ENCODE measurements at regions not wholly inside any gene's neighbourhood (a gene's known extent, or its start where the extent isn't known, plus 50 kb on each side); places are given as distances from the start of the nearest gene placed in this dataset.

DNA sequence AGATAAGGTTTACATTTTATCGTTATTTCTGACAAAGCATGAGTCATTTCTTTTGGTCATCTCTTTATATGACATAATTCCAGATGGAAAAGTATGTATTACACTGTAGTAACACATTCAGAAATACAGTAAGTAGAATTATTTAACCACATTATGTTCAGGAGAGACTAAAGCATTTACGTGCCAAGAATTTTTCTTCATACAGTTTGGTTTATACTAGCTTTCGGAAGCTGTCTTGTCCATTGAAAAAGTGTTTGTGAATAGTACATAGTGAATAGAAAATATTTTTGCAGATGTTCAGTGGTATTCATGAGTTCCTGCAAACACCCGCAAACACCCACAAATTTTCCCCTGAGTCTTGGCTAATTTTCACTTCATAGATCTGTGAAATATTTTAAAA is 1033.0 kb upstream of the INTU start:
- TF ChIP-seq, protein P1, sequence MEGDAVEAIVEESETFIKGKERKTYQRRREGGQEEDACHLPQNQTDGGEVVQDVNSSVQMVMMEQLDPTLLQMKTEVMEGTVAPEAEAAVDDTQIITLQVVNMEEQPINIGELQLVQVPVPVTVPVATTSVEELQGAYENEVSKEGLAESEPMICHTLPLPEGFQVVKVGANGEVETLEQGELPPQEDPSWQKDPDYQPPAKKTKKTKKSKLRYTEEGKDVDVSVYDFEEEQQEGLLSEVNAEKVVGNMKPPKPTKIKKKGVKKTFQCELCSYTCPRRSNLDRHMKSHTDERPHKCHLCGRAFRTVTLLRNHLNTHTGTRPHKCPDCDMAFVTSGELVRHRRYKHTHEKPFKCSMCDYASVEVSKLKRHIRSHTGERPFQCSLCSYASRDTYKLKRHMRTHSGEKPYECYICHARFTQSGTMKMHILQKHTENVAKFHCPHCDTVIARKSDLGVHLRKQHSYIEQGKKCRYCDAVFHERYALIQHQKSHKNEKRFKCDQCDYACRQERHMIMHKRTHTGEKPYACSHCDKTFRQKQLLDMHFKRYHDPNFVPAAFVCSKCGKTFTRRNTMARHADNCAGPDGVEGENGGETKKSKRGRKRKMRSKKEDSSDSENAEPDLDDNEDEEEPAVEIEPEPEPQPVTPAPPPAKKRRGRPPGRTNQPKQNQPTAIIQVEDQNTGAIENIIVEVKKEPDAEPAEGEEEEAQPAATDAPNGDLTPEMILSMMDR (IDR thresholded peaks at IDR 0.05) = no peak
- TF ChIP-seq POLR2A (IDR thresholded peaks at IDR 0.05) (no peak), EP300 (IDR thresholded peaks at IDR 0.05) (no peak)
